ENCODE measurements at regions not wholly inside any gene's neighbourhood (a gene's known extent, or its start where the extent isn't known, plus 50 kb on each side); places are given as distances from the start of the nearest gene placed in this dataset.
"Not testable (repeated sequence)": the region's sequence is repeated elsewhere in the genome, so short reads cannot be mapped to it uniquely, and the experiment has no call there.

- DNase-seq: no peak
These were observed 304.8 kb downstream of the CPS1 start for GRCh38 chr2:210861038-210861665.

- no peak for DNase-seq
These were observed 306.1 kb downstream of the CPS1 start for GRCh38 chr2:210862283-210863065.

GRCh38 chr2:210863283-210863682 is 306.9 kb downstream of the CPS1 start:
- no peak for DNase-seq

- not testable (repeated sequence) for DNase-seq
These were observed 315.2 kb downstream of the CPS1 start for GRCh38 chr2:210871566-210871965.

GRCh38 chr2:210873631-210874030 is 317.2 kb downstream of the CPS1 start:
- no peak for DNase-seq

GRCh38 chr2:210884227-210884626 is 327.8 kb downstream of the CPS1 start:
- DNase-seq: no peak

- no peak for DNase-seq
These were observed 331.6 kb downstream of the CPS1 start for GRCh38 chr2:210888035-210888434.

- no peak for DNase-seq
These were observed 338.7 kb downstream of the CPS1 start for GRCh38 chr2:210895132-210895531.

GRCh38 chr2:210899131-210899530 is 342.7 kb downstream of the CPS1 start:
- DNase-seq: no peak

- DNase-seq: no peak
These were observed 344.9 kb downstream of the CPS1 start for GRCh38 chr2:210901326-210901725.

GRCh38 chr2:210912779-210913178 is 356.4 kb downstream of the CPS1 start:
- no peak for DNase-seq

- DNase-seq: no peak
These were observed 357.1 kb downstream of the CPS1 start for GRCh38 chr2:210913461-210913860.

GRCh38 chr2:210915912-210916311 is 359.5 kb downstream of the CPS1 start:
- no peak for DNase-seq

GRCh38 chr2:210917465-210917864 is 361.1 kb downstream of the CPS1 start:
- no peak for DNase-seq

- DNase-seq: no peak
These were observed 362.7 kb downstream of the CPS1 start for GRCh38 chr2:210919128-210919527.

- DNase-seq: no peak
These were observed 366.0 kb downstream of the CPS1 start for GRCh38 chr2:210922419-210922818.

GRCh38 chr2:210928714-210929113 is 372.3 kb downstream of the CPS1 start:
- DNase-seq: no peak

- DNase-seq: no peak
These were observed 381.8 kb downstream of the CPS1 start for GRCh38 chr2:210938228-210938627.

GRCh38 chr2:210946395-210946794 is 390.0 kb downstream of the CPS1 start:
- no peak for DNase-seq

GRCh38 chr2:210950434-210951060 is 394.1 kb downstream of the CPS1 start:
- DNase-seq: not testable (repeated sequence)

GRCh38 chr2:210954386-210954907 is 398.0 kb downstream of the CPS1 start:
- DNase-seq: no peak

GRCh38 chr2:210955591-210955990 is 399.2 kb downstream of the CPS1 start:
- no peak for DNase-seq

GRCh38 chr2:210956101-210956500 is 399.7 kb downstream of the CPS1 start:
- no peak for DNase-seq

All from occipital lobe (tissue), 1 donor.